Activated CD4-positive, alpha-beta memory T cell treated with anti-CD3 and anti-CD28 coated beads for 36 hours (primary cell): ENCODE measurements at regions not wholly inside any gene's neighbourhood (a gene's known extent, or its start where the extent isn't known, plus 50 kb on each side); places are given as distances from the start of the nearest gene placed in this dataset.

Source experiments
- CTCF ChIA-PET: fragments of 350-600 bp; sonication (Branson Sonifier 250); formaldehyde crosslinking; loops from one replicate; lab custom pipeline; 2021; ENCODE audit warnings: antibody characterized with exemption, inconsistent platforms; lab: Charles Lee
- POLR2A ChIA-PET: fragments of 350-600 bp; sonication (Branson Sonifier 250); formaldehyde crosslinking; loops from one replicate; lab custom pipeline; 2021; ENCODE audit warnings: antibody characterized with exemption; lab: Charles Lee
- DNase-seq: peaks from one replicate; pipeline ENCODE4 v3.0.0-alpha.2; 2020
- H3K27ac Mint-ChIP-seq: one replicate; pipeline ENCODE4 v1.8.0; 2021; ENCODE audit warnings: mixed read lengths
- H3K27me3 Mint-ChIP-seq: one replicate; pipeline ENCODE4 v1.8.0; 2021; ENCODE audit warnings: mixed read lengths
- H3K36me3 Mint-ChIP-seq: one replicate; pipeline ENCODE4 v1.8.0; 2021; ENCODE audit warnings: mixed read lengths
- H3K4me1 Mint-ChIP-seq: one replicate; pipeline ENCODE4 v1.8.0; 2021; ENCODE audit warnings: low read depth, mixed read lengths
- H3K4me3 Mint-ChIP-seq: one replicate; pipeline ENCODE4 v1.8.0; 2021; ENCODE audit warnings: mild to moderate bottlenecking, mixed read lengths
- H3K9me3 Mint-ChIP-seq: one replicate; pipeline ENCODE4 v1.8.0; 2021; ENCODE audit warnings: mixed read lengths
- intact Hi-C: fragments of 100-400 bp; cut with micrococcal nuclease; formaldehyde crosslinking; loops from one replicate; pipeline ENCODE4 v1.15.1; 2023

- POLR2A ChIA-PET: no interaction called here
- no peak for DNase-seq
- Mint-ChIP-seq H3K4me1 (peaks cover 18% of the 10 kb centered on the region), H3K27me3 (no peaks in the 10 kb centered on the region), H3K36me3 (no peaks in the 10 kb centered on the region), H3K4me3 (no peak overlapping the region), H3K27ac (no peak overlapping the region), H3K9me3 (no peaks in the 10 kb centered on the region)
- CTCF ChIA-PET: no interaction called here
- intact Hi-C loops: no loop called here
Measured at GRCh38 chr4:14874990-14875389, 127.3 kb upstream of the CPEB2 start.

- CTCF ChIA-PET: no interaction called here
- intact Hi-C loops: no loop called here
- Mint-ChIP-seq H3K27me3 (no peaks in the 10 kb centered on the region), H3K36me3 (no peaks in the 10 kb centered on the region), H3K4me1 (peaks cover 18% of the 10 kb centered on the region), H3K4me3 (no peak overlapping the region), H3K9me3 (no peaks in the 10 kb centered on the region), H3K27ac (no peak overlapping the region)
- DNase-seq: no peak
- POLR2A ChIA-PET: no interaction called here
Measured at GRCh38 chr4:14877246-14878225, 124.7 kb upstream of the CPEB2 start.

GRCh38 chr4:14878681-14879080, 123.6 kb upstream of the CPEB2 start:
- Mint-ChIP-seq H3K4me3 (no peak overlapping the region), H3K27ac (no peak overlapping the region), H3K9me3 (no peaks in the 10 kb centered on the region), H3K4me1 (peaks cover 18% of the 10 kb centered on the region), H3K27me3 (peaks cover 3% of the 10 kb centered on the region), H3K36me3 (no peaks in the 10 kb centered on the region)
- CTCF ChIA-PET: no interaction called here
- intact Hi-C loops: no loop called here
- POLR2A ChIA-PET: no interaction called here
- DNase-seq: no peak

- no peak for DNase-seq
- Mint-ChIP-seq H3K27me3 (peaks cover 3% of the 10 kb centered on the region), H3K4me1 (peaks cover 18% of the 10 kb centered on the region), H3K9me3 (no peaks in the 10 kb centered on the region), H3K36me3 (no peaks in the 10 kb centered on the region), H3K27ac (no peak overlapping the region), H3K4me3 (no peak overlapping the region)
- ChIA-PET POLR2A (no interaction called here), CTCF (no interaction called here)
- intact Hi-C loops: no loop called here
Measured at GRCh38 chr4:14879683-14880082, 122.6 kb upstream of the CPEB2 start.

- ChIA-PET CTCF (no interaction called here), POLR2A (no interaction called here)
- no peak overlapping the region for H3K27ac Mint-ChIP-seq
- peaks cover 3% of the 10 kb centered on the region for H3K27me3 Mint-ChIP-seq
- H3K9me3 Mint-ChIP-seq: no peaks in the 10 kb centered on the region
- no peak overlapping the region for H3K4me3 Mint-ChIP-seq
- no peak for DNase-seq
- intact Hi-C loops: no loop called here
- H3K36me3 Mint-ChIP-seq: no peaks in the 10 kb centered on the region
- H3K4me1 Mint-ChIP-seq: peaks cover 14% of the 10 kb centered on the region
Measured at GRCh38 chr4:14880805-14881204, 121.5 kb upstream of the CPEB2 start.

- POLR2A ChIA-PET: no interaction called here
- Mint-ChIP-seq H3K4me1 (peaks cover 3% of the 10 kb centered on the region), H3K27me3 (peaks cover 3% of the 10 kb centered on the region), H3K36me3 (no peaks in the 10 kb centered on the region), H3K9me3 (no peaks in the 10 kb centered on the region), H3K27ac (no peak overlapping the region), H3K4me3 (no peak overlapping the region)
- intact Hi-C loops: no loop called here
- no peak for DNase-seq
- CTCF ChIA-PET: interaction anchor here (0.5 kb wide), 1 partner anchor 1972 kb away, joined by 3 read pairs; no protein-coding TSS in a partner anchor
Measured at GRCh38 chr4:14883166-14883565, 119.1 kb upstream of the CPEB2 start.

GRCh38 chr4:14883661-14884060, 118.6 kb upstream of the CPEB2 start:
- H3K36me3 Mint-ChIP-seq: no peaks in the 10 kb centered on the region
- DNase-seq: no peak
- intact Hi-C loops: no loop called here
- peaks cover 3% of the 10 kb centered on the region for H3K4me1 Mint-ChIP-seq
- H3K9me3 Mint-ChIP-seq: no peaks in the 10 kb centered on the region
- peaks cover 3% of the 10 kb centered on the region for H3K27me3 Mint-ChIP-seq
- ChIA-PET POLR2A (no interaction called here), CTCF (interaction anchor here (0.5 kb wide), 1 partner anchor 1972 kb away, joined by 3 read pairs; no protein-coding TSS in a partner anchor)
- no peak overlapping the region for H3K4me3 Mint-ChIP-seq
- no peak overlapping the region for H3K27ac Mint-ChIP-seq

- POLR2A ChIA-PET: no interaction called here
Measured at GRCh38 chr4:14887842-14888433, 114.3 kb upstream of the CPEB2 start.

GRCh38 chr4:14888790-14889572, 113.3 kb upstream of the CPEB2 start:
- no peaks in the 10 kb centered on the region for H3K27me3 Mint-ChIP-seq
- no peaks in the 10 kb centered on the region for H3K9me3 Mint-ChIP-seq
- intact Hi-C loops: no loop called here
- ChIA-PET POLR2A (no interaction called here), CTCF (no interaction called here)
- DNase-seq: no peak
- no peak overlapping the region for H3K27ac Mint-ChIP-seq
- no peak overlapping the region for H3K4me3 Mint-ChIP-seq
- H3K4me1 Mint-ChIP-seq: no peaks in the 10 kb centered on the region
- H3K36me3 Mint-ChIP-seq: no peaks in the 10 kb centered on the region

More at GRCh38 chr4:14887842-14888433, 114.3 kb upstream of the CPEB2 start:
- Mint-ChIP-seq H3K4me1 (no peaks in the 10 kb centered on the region), H3K27ac (no peak overlapping the region), H3K4me3 (no peak overlapping the region), H3K36me3 (no peaks in the 10 kb centered on the region), H3K9me3 (no peaks in the 10 kb centered on the region), H3K27me3 (peaks cover 3% of the 10 kb centered on the region)
- intact Hi-C loops: no loop called here
- CTCF ChIA-PET: no interaction called here
- DNase-seq: no peak

GRCh38 chr4:14892563-14892962, 109.7 kb upstream of the CPEB2 start:
- Mint-ChIP-seq H3K27ac (no peak overlapping the region), H3K36me3 (no peaks in the 10 kb centered on the region), H3K4me3 (no peak overlapping the region), H3K4me1 (no peaks in the 10 kb centered on the region), H3K27me3 (no peaks in the 10 kb centered on the region), H3K9me3 (no peaks in the 10 kb centered on the region)
- DNase-seq: no peak
- intact Hi-C loops: no loop called here
- POLR2A ChIA-PET: no interaction called here
- CTCF ChIA-PET: no interaction called here

- no peaks in the 10 kb centered on the region for H3K27me3 Mint-ChIP-seq
- CTCF ChIA-PET: no interaction called here
- intact Hi-C loops: no loop called here
- no peak overlapping the region for H3K27ac Mint-ChIP-seq
- no peaks in the 10 kb centered on the region for H3K36me3 Mint-ChIP-seq
- no peak for DNase-seq
- POLR2A ChIA-PET: no interaction called here
- no peaks in the 10 kb centered on the region for H3K9me3 Mint-ChIP-seq
- H3K4me1 Mint-ChIP-seq: no peaks in the 10 kb centered on the region
- H3K4me3 Mint-ChIP-seq: no peak overlapping the region
Measured at GRCh38 chr4:14893713-14894112, 108.6 kb upstream of the CPEB2 start.
